GM12878 (cell line): ENCODE measurements at regions not wholly inside any gene's neighbourhood (a gene's known extent, or its start where the extent isn't known, plus 50 kb on each side); places are given as distances from the start of the nearest gene placed in this dataset.

Source experiments
- ATAC-seq: fragments of 200-7000 bp; cut with Tn5 transposase; 3 replicates; pipeline ENCODE4 v1.9.1; 2020; ENCODE audit warnings: mild to moderate bottlenecking, moderate library complexity
- BruUV-seq: library from RNA; stranded (reverse); fragments of 400-500 nt; replicated peaks from 2 replicates; lab custom pipeline; 2021; lab: Mats Ljungman, UMichigan
- CTCF ChIA-PET: fragments of 300-600 bp; sonication (Branson Sonifier 250); formaldehyde crosslinking; extraction: SDS; loops from one replicate; lab custom pipeline; 2021; ENCODE audit warnings: inconsistent platforms; lab: Yijun Ruan, JAX
- POLR2A ChIA-PET: fragments of 350-600 bp; formaldehyde crosslinking; extraction: SDS; loops from one replicate; lab custom pipeline; 2021; ENCODE audit warnings: inconsistent platforms; lab: Charles Lee
- RAD21 ChIA-PET: fragments of 300-600 bp; sonication (Branson Sonifier 250); formaldehyde crosslinking; loops from one replicate; lab custom pipeline; 2023; ENCODE audit warnings: antibody characterized with exemption; ENCODE audit not compliant: unreplicated experiment; lab: Charles Lee
- SMC1A ChIA-PET: fragments of 300-600 bp; sonication (Branson Sonifier 250); formaldehyde crosslinking; loops from one replicate; lab custom pipeline; 2023; ENCODE audit not compliant: unreplicated experiment, uncharacterized antibody; lab: Charles Lee
- DNase-seq: peaks from one replicate; pipeline ENCODE4 v3.0.0-alpha.2; 2011; ENCODE audit warnings: low read depth, low spot score
- FAIRE-seq: peaks from 3 replicates; lab custom pipeline; 2011; peaks lifted over from hg19 to GRCh38; lab: Jason Lieb, UNC
- H2AFZ ChIP-seq: 2 replicates; pipeline ENCODE4 v1.6.0; 2011; ENCODE audit warnings: low read depth, low read length, control low read depth; ENCODE audit not compliant: control insufficient read depth
- H3K27ac ChIP-seq: 2 replicates; pipeline ENCODE4 v1.5.1; 2011; ENCODE audit warnings: control low read depth; ENCODE audit not compliant: control insufficient read depth, insufficient read depth
- H3K27me3 ChIP-seq, 2 experiments: replicated peaks in 1 of 2; 2 replicates each; pipeline versions ENCODE4 v1.6.0 to v1.6.1; 2011; ENCODE audit warnings: low read length in 1 of 2; ENCODE audit not compliant: control insufficient read depth in 2 of 2, insufficient read depth in 2 of 2
- H3K36me3 ChIP-seq, 2 experiments: 2 replicates each; pipeline ENCODE4 v1.5.1; 2011; ENCODE audit warnings: low read length in 1 of 2; ENCODE audit not compliant: control insufficient read depth in 2 of 2, insufficient read depth in 2 of 2
- H3K4me1 ChIP-seq: 2 replicates; pipeline ENCODE4 v1.6.1; 2011; ENCODE audit warnings: mild to moderate bottlenecking, low read length, moderate library complexity, mixed read lengths; ENCODE audit not compliant: control insufficient read depth, insufficient read depth
- H3K4me2 ChIP-seq: 2 replicates; pipeline ENCODE4 v1.6.0; 2011; ENCODE audit warnings: control low read depth; ENCODE audit not compliant: control insufficient read depth, insufficient read depth
- H3K4me3 ChIP-seq: fragments of 200-600 bp; sonication (generic); 2 replicates; pipeline ENCODE4 v1.5.1; 2016
- H3K79me2 ChIP-seq: 2 replicates; pipeline ENCODE4 v1.6.0; 2011; ENCODE audit warnings: low read length; ENCODE audit not compliant: control insufficient read depth, insufficient read depth
- H3K9ac ChIP-seq: 2 replicates; pipeline ENCODE4 v1.8.0; 2011; ENCODE audit warnings: low read length, control low read depth, mixed read lengths; ENCODE audit not compliant: control insufficient read depth, insufficient read depth
- H3K9me3 ChIP-seq: replicated peaks from 3 replicates; pipeline ENCODE4 v1.5.1; 2011; ENCODE audit warnings: mild to moderate bottlenecking, low read length; ENCODE audit not compliant: control insufficient read depth, insufficient read depth
- H4K20me1 ChIP-seq: 2 replicates; pipeline ENCODE4 v1.6.0; 2011; ENCODE audit not compliant: control insufficient read depth, insufficient read depth
- BRCA1 ChIP-seq: IDR thresholded peaks from 2 replicates; pipeline ENCODE4 v1.6.1; 2011; ENCODE audit warnings: low read depth, low read length, improper control_type of control experiment
- CBX5 ChIP-seq: sonication (generic); IDR thresholded peaks from 2 replicates; pipeline ENCODE4 v1.6.1; 2016; ENCODE audit warnings: low read depth, moderate library complexity, mild to moderate bottlenecking, inconsistent platforms
- CTCF ChIP-seq, 3 experiments: IDR thresholded peaks in 2 of 3; conservative IDR thresholded peaks in 1 of 3; 2 replicates each; pipeline ENCODE4 v1.5.1; 2011; ENCODE audit warnings: low read depth in 3 of 3, low read length in 3 of 3, mild to moderate bottlenecking in 3 of 3, control low read depth in 2 of 3, moderate library complexity in 2 of 3, inconsistent platforms in 1 of 3, mixed read lengths in 1 of 3; ENCODE audit not compliant: control insufficient read depth in 2 of 3, insufficient read depth in 1 of 3; ENCODE audit errors: extremely low read depth in 1 of 3
- DPF2 ChIP-seq: fragments of 450-650 bp; IDR thresholded peaks from 2 replicates; pipeline ENCODE4 v1.6.1; 2017; ENCODE audit warnings: mild to moderate bottlenecking
- E2F4 ChIP-seq: IDR thresholded peaks from 2 replicates; pipeline ENCODE4 v1.6.1; 2012; ENCODE audit warnings: low read depth, low read length, improper control_type of control experiment
- ELK1 ChIP-seq: IDR thresholded peaks from 2 replicates; pipeline ENCODE4 v1.6.1; 2012; ENCODE audit warnings: low read depth, low read length, improper control_type of control experiment
- IKZF1 ChIP-seq: fragments of 450-650 bp; conservative IDR thresholded peaks from 2 replicates; pipeline ENCODE4 v1.6.1; 2017; ENCODE audit warnings: antibody characterized with exemption, mild to moderate bottlenecking
- KLF5 ChIP-seq: fragments of 450-650 bp; IDR thresholded peaks from 2 replicates; pipeline ENCODE4 v1.6.1; 2014; ENCODE audit warnings: mild to moderate bottlenecking; ENCODE audit not compliant: partially characterized antibody
- LARP7 ChIP-seq: fragments of 450-650 bp; IDR thresholded peaks from 2 replicates; pipeline ENCODE4 v1.6.1; 2017; ENCODE audit warnings: mild to moderate bottlenecking
- MAX ChIP-seq: IDR thresholded peaks from 2 replicates; pipeline ENCODE4 v1.6.1; 2012; ENCODE audit warnings: low read depth, low read length, improper control_type of control experiment
- NBN ChIP-seq: fragments of 450-650 bp; IDR thresholded peaks from 2 replicates; pipeline ENCODE4 v1.6.1; 2016
- NR2F1 ChIP-seq: fragments of 450-650 bp; conservative IDR thresholded peaks from 2 replicates; pipeline ENCODE4 v1.6.1; 2017; ENCODE audit warnings: mild to moderate bottlenecking
- PKNOX1 ChIP-seq: fragments of 450-650 bp; IDR thresholded peaks from 2 replicates; pipeline ENCODE4 v1.6.1; 2016; ENCODE audit warnings: mild to moderate bottlenecking
- POLR2A ChIP-seq: IDR thresholded peaks from 2 replicates; pipeline ENCODE4 v1.6.1; 2011; ENCODE audit warnings: low read depth, mild to moderate bottlenecking, low read length
- RAD21 ChIP-seq: IDR thresholded peaks from 2 replicates; pipeline ENCODE4 v1.6.1; 2011; ENCODE audit warnings: mild to moderate bottlenecking, low read depth, low read length, moderate library complexity; ENCODE audit not compliant: insufficient read depth
- USF2 ChIP-seq: IDR thresholded peaks from 2 replicates; pipeline ENCODE4 v1.6.1; 2011; ENCODE audit warnings: low read depth, low read length, improper control_type of control experiment, borderline replicate concordance
- ZNF24 ChIP-seq: fragments of 450-650 bp; IDR thresholded peaks from 2 replicates; pipeline ENCODE4 v1.6.1; 2017; ENCODE audit warnings: antibody characterized with exemption, mild to moderate bottlenecking
- ZNF274 ChIP-seq: IDR thresholded peaks from one replicate; pipeline ENCODE4 v1.8.0; 2011; ENCODE audit not compliant: insufficient read length, insufficient read depth
- WGBS: methylation state at CpG from one replicate; pipeline ENCODE4 v1.1.6; 2016; ENCODE audit warnings: low lambda C conversion rate; ENCODE audit not compliant: insufficient replicate concordance, insufficient coverage; ENCODE audit errors: missing lambda C conversion rate; 5-methylcytosine and 5-hydroxymethylcytosine counted together
- in situ Hi-C: fragments of 300-500 bp; cut with MboI; formaldehyde crosslinking; loops from 9 replicates; pipeline ENCODE4 v1.14.3; 2018; ENCODE audit warnings: mixed read lengths
- intact Hi-C: fragments of 100-400 bp; cut with micrococcal nuclease; formaldehyde crosslinking; loops from one replicate; pipeline ENCODE4 v1.14.2; 2022; ENCODE audit not compliant: unreplicated experiment

- no peak for TF ChIP-seq E2F4
- no peak for TF ChIP-seq RAD21
- TF ChIP-seq BRCA1 = no peak
- no peak for TF ChIP-seq DPF2
Observed at GRCh38 chr15:37678124-37678523, 256.3 kb upstream of the TMCO5A start (continued).

- H3K4me3 ChIP-seq = no peak overlapping the region
- DNase-seq = no peak
- CTCF ChIA-PET = no interaction called here
- no peak overlapping the region for H3K27ac ChIP-seq
- no peaks in the 10 kb centered on the region for H4K20me1 ChIP-seq
- no peaks in the 10 kb centered on the region for H3K36me3 ChIP-seq
- no peaks in the 10 kb centered on the region for H3K79me2 ChIP-seq
- H3K27me3 ChIP-seq = no peaks in the 10 kb centered on the region
- H3K4me1 ChIP-seq = no peaks in the 10 kb centered on the region
- WGBS = 0% methylated on average over 3 of the region's 3 CpGs
- POLR2A ChIA-PET = no interaction called here
- no peak overlapping the region for H3K9ac ChIP-seq
- H2AFZ ChIP-seq = no peak overlapping the region
- in situ Hi-C loops = no loop called here
- intact Hi-C loops = no loop called here
- no peak for TF ChIP-seq ZNF274
- no peak for TF ChIP-seq MAX
- TF ChIP-seq USF2 = no peak
- TF ChIP-seq PKNOX1 = no peak
- no peak for TF ChIP-seq IKZF1
- TF ChIP-seq NBN = no peak
- TF ChIP-seq NR2F1 = no peak
- no peak for TF ChIP-seq LARP7
- TF ChIP-seq ELK1 = no peak
- no peak for TF ChIP-seq CBX5
- TF ChIP-seq RAD21 = no peak
- no peak for TF ChIP-seq ZNF24
- TF ChIP-seq POLR2A = no peak
- no peak for TF ChIP-seq KLF5
- TF ChIP-seq CTCF (IDR thresholded peaks at IDR 0.05 in 2 of 3, conservative IDR thresholded peaks at IDR 0.05 in 1 of 3; ENCODE audit: control insufficient read depth in 2 of 3, extremely low read depth in 1 of 3, insufficient read depth in 1 of 3, low read depth in 3 of 3, low read length in 3 of 3) = no peak
- TF ChIP-seq, all 136 proteins: peak for 0
- ChIA-PET RAD21 (no interaction called here), SMC1A (interaction anchor here (1.7 kb wide), 1 partner anchor 201 kb away, joined by 8 read pairs; no protein-coding TSS in a partner anchor)
- BruUV-seq = no TSS peak
- FAIRE-seq = no peak
- Histone ChIP-seq H3K4me2 (no peak overlapping the region), H3K9me3 (no peaks in the 10 kb centered on the region)
- ATAC-seq = no peak
Observed at GRCh38 chr15:37679627-37680026, 254.8 kb upstream of the TMCO5A start.
